ENCODE measurements at regions not wholly inside any gene's neighbourhood (a gene's known extent, or its start where the extent isn't known, plus 50 kb on each side); places are given as distances from the start of the nearest gene placed in this dataset.

DNA sequence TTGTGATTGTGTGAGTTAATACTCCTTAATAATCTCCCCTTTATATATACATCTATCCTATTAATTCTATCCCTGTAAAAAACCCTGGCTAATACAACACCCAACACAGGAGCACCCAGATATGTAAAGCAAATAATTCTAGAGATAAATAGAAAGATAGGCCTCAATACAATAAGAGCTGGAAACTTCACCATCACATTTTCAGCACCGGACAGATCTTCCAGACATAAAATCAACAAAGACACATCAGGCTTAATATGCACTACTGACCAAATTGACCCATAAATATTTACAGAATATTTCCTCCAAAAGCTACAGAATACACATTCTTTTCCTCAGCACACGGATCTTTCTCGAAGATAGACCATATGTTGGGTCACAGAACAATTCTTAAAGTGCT, 71.0 kb upstream of the ST8SIA4 start:
- no peak for DNase-seq

DNA sequence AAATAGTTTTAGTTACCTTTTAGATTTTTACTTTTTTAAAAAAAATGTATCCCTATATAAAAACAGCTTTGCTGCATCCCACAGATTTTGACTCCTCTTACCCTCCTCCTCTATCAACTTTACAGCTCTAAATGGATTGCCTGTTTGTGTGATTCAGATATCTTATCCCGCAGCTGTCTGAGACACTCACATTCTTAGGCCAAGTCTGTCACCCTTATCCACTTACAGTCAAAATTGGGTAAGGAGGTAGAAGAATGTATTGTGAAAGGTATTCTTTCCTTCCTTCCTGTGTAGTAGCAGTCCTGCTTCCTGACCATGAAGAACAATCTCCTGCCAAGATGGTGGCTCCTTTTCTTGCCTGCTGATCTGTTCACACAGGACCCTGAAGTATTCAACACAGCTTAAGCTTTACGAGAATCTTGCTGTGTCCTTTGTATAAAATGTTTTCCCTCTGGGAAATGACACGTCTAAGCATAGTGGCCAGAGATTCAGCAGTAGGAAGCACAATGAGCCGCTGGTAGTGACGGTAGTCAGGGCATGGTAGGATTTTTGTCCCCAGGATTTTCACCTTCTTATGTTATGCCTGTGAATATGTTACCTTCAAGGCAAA, 67.7 kb upstream of the ST8SIA4 start:
- DNase-seq = no peak

DNA sequence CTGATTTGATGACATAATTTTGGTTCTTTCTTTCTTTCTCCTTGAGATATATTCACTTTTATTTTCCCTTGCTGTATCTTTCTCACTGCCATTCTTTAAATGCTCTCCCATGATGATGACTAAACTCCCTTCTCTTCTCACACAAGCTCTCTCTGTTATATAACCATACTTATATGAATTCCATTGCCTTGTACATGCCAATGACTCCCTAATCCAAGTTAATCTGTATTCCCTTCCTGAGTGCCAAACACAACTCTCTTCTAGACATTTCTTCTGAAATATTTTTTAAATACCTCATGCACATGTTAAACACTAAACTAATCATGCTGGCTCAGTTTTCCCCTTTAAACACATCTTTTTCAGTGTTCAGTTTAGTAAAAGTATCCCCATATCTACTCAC, 62.2 kb upstream of the ST8SIA4 start:
- no peak for DNase-seq

Measured in stimulated activated CD4-positive, alpha-beta T cell treated with anti-CD3 and anti-CD28 coated beads, Interleukin-4, amount 100 ng/mL, for 24 hours (primary cell).